ENCODE measurements at regions not wholly inside any gene's neighbourhood (a gene's known extent, or its start where the extent isn't known, plus 50 kb on each side); places are given as distances from the start of the nearest gene placed in this dataset.
A peak's percentile ranks its signal among the peaks of the same experiment; 100 is the strongest.

DNA sequence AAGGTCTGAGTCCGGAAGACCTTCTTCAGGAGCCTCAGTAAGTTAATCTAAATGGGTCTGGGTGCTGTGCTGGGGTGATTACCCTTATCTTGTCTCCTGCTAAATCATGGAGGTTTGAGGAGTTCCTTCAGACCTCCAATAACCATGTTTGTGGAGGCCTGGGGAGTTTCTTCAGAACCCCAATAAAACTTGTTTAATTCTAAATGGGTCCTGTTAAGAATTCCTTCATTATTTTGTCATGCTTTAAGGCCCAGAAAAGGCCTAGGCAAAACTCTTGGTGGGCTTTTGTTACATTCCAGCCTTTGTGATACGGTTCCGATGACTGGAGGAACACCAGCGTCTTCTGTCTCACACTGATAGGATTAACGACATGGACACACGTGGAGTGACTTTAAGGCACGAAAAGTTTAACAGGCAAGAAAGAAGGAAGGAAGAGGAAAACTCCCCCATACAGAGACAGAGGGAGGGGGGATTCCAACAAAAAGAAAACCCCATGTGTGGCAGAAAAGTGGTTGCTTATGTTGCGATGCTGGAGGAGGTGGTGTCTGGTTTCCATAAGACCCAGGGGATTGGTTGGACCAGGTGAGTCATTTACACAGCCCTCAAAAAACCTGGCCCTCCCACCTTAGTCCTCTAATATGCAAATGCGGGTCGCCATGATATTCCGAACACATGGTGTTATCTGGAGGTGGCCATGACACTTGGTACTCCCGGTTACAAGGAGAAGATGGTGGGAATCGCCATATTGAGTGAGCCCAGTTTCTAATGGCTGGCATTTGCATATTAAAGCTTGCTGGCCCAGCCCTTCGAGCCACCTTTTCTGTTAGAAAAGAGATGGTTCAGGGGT is 72.6 kb upstream of the MFGE8 start (continued):
- peak; percentile 34; the same call in 1 of the 2 replicates for TF ChIP-seq POLR2H (tag; IDR thresholded peaks at IDR 0.05; ENCODE audit: low read depth)
- TF ChIP-seq OTX1 (CRISPR knock-in tag; IDR thresholded peaks at IDR 0.05): no peak
- no peak for TF ChIP-seq EGR1 (conservative IDR thresholded peaks at IDR 0.05)
- TF ChIP-seq YBX1 (IDR thresholded peaks at IDR 0.05): no peak
- no peak for TF ChIP-seq CREBBP (IDR thresholded peaks at IDR 0.05; ENCODE audit: low read depth, low read length)
- TF ChIP-seq, protein P1, sequence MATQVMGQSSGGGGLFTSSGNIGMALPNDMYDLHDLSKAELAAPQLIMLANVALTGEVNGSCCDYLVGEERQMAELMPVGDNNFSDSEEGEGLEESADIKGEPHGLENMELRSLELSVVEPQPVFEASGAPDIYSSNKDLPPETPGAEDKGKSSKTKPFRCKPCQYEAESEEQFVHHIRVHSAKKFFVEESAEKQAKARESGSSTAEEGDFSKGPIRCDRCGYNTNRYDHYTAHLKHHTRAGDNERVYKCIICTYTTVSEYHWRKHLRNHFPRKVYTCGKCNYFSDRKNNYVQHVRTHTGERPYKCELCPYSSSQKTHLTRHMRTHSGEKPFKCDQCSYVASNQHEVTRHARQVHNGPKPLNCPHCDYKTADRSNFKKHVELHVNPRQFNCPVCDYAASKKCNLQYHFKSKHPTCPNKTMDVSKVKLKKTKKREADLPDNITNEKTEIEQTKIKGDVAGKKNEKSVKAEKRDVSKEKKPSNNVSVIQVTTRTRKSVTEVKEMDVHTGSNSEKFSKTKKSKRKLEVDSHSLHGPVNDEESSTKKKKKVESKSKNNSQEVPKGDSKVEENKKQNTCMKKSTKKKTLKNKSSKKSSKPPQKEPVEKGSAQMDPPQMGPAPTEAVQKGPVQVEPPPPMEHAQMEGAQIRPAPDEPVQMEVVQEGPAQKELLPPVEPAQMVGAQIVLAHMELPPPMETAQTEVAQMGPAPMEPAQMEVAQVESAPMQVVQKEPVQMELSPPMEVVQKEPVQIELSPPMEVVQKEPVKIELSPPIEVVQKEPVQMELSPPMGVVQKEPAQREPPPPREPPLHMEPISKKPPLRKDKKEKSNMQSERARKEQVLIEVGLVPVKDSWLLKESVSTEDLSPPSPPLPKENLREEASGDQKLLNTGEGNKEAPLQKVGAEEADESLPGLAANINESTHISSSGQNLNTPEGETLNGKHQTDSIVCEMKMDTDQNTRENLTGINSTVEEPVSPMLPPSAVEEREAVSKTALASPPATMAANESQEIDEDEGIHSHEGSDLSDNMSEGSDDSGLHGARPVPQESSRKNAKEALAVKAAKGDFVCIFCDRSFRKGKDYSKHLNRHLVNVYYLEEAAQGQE (IDR thresholded peaks at IDR 0.05; ENCODE audit: borderline replicate concordance): no peak
- TF ChIP-seq, protein P1 (CRISPR knock-in tag; IDR thresholded peaks at IDR 0.05; ENCODE audit: low read depth): no peak
- TF ChIP-seq, protein P2, sequence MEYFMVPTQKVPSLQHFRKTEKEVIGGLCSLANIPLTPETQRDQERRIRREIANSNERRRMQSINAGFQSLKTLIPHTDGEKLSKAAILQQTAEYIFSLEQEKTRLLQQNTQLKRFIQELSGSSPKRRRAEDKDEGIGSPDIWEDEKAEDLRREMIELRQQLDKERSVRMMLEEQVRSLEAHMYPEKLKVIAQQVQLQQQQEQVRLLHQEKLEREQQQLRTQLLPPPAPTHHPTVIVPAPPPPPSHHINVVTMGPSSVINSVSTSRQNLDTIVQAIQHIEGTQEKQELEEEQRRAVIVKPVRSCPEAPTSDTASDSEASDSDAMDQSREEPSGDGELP (CRISPR knock-in tag; IDR thresholded peaks at IDR 0.05; ENCODE audit: borderline replicate concordance): peak; percentile 57; the same call in 1 of the 2 replicates
- TF ChIP-seq, protein P3, sequence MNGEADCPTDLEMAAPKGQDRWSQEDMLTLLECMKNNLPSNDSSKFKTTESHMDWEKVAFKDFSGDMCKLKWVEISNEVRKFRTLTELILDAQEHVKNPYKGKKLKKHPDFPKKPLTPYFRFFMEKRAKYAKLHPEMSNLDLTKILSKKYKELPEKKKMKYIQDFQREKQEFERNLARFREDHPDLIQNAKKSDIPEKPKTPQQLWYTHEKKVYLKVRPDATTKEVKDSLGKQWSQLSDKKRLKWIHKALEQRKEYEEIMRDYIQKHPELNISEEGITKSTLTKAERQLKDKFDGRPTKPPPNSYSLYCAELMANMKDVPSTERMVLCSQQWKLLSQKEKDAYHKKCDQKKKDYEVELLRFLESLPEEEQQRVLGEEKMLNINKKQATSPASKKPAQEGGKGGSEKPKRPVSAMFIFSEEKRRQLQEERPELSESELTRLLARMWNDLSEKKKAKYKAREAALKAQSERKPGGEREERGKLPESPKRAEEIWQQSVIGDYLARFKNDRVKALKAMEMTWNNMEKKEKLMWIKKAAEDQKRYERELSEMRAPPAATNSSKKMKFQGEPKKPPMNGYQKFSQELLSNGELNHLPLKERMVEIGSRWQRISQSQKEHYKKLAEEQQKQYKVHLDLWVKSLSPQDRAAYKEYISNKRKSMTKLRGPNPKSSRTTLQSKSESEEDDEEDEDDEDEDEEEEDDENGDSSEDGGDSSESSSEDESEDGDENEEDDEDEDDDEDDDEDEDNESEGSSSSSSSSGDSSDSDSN (IDR thresholded peaks at IDR 0.05; ENCODE audit: borderline replicate concordance in 1 of 2, low read depth in 2 of 2, low read length in 2 of 2): 0 out of 4 replicates have a peak, but pooled peaks of 1 of the 2 experiments have one; percentile 9
- no peak for TF ChIP-seq ARHGAP35 (IDR thresholded peaks at IDR 0.05; ENCODE audit: partially characterized antibody)
- TF ChIP-seq ZNF778 (CRISPR knock-in tag; IDR thresholded peaks at IDR 0.05): no peak
- TF ChIP-seq SMARCA4 (IDR thresholded peaks at IDR 0.05): peak; percentile 89
- TF ChIP-seq PHB2 (IDR thresholded peaks at IDR 0.05; ENCODE audit: low read depth): no peak
- TF ChIP-seq HDAC6 (IDR thresholded peaks at IDR 0.05; ENCODE audit: low read depth, low read length): no peak
- TF ChIP-seq, protein P4, sequence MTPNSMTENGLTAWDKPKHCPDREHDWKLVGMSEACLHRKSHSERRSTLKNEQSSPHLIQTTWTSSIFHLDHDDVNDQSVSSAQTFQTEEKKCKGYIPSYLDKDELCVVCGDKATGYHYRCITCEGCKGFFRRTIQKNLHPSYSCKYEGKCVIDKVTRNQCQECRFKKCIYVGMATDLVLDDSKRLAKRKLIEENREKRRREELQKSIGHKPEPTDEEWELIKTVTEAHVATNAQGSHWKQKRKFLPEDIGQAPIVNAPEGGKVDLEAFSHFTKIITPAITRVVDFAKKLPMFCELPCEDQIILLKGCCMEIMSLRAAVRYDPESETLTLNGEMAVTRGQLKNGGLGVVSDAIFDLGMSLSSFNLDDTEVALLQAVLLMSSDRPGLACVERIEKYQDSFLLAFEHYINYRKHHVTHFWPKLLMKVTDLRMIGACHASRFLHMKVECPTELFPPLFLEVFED (CRISPR knock-in tag; conservative IDR thresholded peaks at IDR 0.05): no peak
- TF ChIP-seq PHF21A (IDR thresholded peaks at IDR 0.05; ENCODE audit: borderline replicate concordance, low read depth): no peak

Data from K562 (cell line).